H7 (cell line): ENCODE measurements at regions not wholly inside any gene's neighbourhood (a gene's known extent, or its start where the extent isn't known, plus 50 kb on each side); places are given as distances from the start of the nearest gene placed in this dataset.

Source experiments
- DNase-seq: peaks from one replicate; pipeline ENCODE4 v3.0.0; 2012
- H3K27me3 ChIP-seq: 2 replicates; pipeline ENCODE4 v1.6.0; 2011; ENCODE audit warnings: mild to moderate bottlenecking, low read length; ENCODE audit not compliant: control insufficient read depth, insufficient read depth
- H3K36me3 ChIP-seq: replicated peaks from 2 replicates; pipeline ENCODE4 v1.5.1; 2011; ENCODE audit warnings: low read length; ENCODE audit not compliant: control insufficient read depth, insufficient read depth
- H3K4me3 ChIP-seq: 2 replicates; pipeline ENCODE4 v1.5.1; 2011; ENCODE audit warnings: low read depth, mild to moderate bottlenecking, control low read depth, low read length, moderate library complexity; ENCODE audit not compliant: insufficient read depth

GRCh38 chr7:16137944-16138343 is 283.4 kb downstream of the CRPPA start:
- no peak for DNase-seq
- H3K27me3 ChIP-seq = no peaks in the 10 kb centered on the region
- no peak overlapping the region for H3K4me3 ChIP-seq
- H3K36me3 ChIP-seq = no peaks in the 10 kb centered on the region

DNA sequence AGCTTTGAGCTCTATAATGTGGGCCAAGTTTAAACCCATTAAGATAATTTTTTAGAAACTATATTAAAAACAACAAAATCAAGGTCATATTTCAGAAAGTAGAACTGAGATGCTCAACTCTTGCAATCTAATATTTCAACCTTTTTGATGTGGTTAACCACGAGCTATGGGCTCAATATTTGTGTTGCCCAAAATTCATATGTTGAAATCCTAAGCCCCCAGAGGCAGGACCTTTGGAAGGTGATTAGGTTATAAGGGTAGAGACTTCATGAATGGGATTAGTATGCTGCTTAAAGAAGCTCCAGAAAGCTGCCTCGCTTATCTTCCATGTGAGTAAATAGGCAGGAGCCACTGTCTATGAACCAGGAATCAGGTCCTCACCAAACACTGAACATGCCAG is 284.4 kb downstream of the CRPPA start:
- DNase-seq = no peak
- Histone ChIP-seq H3K27me3 (no peaks in the 10 kb centered on the region), H3K36me3 (no peaks in the 10 kb centered on the region), H3K4me3 (no peak overlapping the region)

GRCh38 chr7:16135658-16136057 is 285.7 kb downstream of the CRPPA start:
- Histone ChIP-seq H3K27me3 (no peaks in the 10 kb centered on the region), H3K36me3 (no peaks in the 10 kb centered on the region), H3K4me3 (no peak overlapping the region)
- no peak for DNase-seq

DNA sequence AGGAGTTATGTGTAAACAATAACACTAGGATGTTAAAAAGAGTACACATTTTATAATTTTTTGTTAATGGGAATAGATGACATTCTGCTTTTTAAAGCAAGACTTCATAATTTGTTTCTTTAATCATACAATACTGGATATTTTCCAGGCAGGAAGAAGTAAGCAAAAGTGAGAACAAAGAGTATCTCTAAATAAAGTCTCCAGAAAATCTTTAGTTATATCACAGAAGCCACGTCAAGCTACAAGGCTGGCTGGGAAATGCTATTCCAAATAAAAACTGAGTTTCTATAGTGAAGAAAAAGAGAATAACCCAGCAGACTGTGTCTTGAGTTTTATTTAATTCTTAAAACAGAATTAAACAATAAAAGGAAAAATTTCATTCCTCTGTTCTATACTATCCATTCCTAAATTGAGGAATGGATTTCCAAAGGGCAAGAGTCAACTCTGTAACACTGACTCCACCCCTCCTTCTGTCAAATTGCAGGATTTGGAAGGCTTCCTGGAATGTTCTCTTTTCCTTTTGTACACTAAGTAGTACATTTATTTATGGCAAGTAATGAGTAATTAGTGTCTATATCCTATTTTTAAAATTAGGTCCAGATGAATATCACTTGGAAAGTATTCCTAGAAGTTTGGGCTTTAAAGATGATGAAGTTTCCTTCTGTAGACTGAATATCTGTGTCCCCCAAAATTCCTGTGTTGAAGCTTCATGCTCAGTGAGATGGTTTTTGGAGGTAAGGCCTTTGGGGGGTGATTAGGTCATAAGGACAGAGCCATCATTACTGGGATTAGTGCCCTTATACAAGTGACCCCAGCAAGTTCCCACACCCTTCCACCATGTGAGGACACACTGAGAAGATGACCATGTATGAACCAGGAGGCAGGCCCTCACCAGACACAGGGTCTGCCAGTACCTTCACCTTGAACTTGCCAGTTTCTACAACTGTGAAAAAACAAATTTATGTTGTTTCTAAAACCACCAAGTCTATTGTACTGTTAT is 290.9 kb downstream of the CRPPA start:
- no peaks in the 10 kb centered on the region for H3K36me3 ChIP-seq
- H3K27me3 ChIP-seq = no peaks in the 10 kb centered on the region
- no peak for DNase-seq
- H3K4me3 ChIP-seq = no peak overlapping the region

DNA sequence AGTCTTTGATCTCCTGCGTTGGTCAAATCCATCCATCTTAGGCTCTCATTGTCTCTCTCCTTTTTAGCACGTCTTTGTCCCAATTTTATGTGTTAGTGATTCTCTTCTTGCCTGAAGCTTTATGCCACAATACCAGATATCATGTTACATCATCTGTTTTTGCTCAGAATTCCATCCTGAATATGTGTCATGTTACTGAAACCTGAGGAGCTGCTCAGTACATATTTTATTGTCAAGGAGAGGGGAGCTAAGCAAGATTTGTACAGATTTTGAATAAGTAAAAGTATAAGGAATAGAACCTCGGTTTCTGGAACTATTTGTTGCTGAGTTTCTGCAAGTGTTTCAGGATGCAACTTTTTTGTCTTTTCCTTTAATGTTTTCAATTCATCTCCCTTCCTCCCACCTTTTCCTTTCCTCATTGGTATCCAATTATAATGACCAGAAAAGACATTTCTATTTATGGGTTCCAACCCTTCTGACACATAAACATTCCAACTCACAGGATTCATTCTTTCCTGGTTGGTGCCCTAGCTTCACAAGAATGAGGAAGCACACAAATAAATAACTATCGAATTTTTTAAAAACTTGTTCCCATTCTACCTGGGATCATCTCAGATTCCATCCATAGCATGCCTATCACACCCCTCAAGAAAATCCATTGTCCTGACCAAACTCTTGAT is 291.8 kb downstream of the CRPPA start:
- no peaks in the 10 kb centered on the region for H3K36me3 ChIP-seq
- H3K27me3 ChIP-seq = no peaks in the 10 kb centered on the region
- H3K4me3 ChIP-seq = no peak overlapping the region
- no peak for DNase-seq

GRCh38 chr7:16123117-16123770 is 298.1 kb downstream of the CRPPA start:
- no peaks in the 10 kb centered on the region for H3K36me3 ChIP-seq
- no peaks in the 10 kb centered on the region for H3K27me3 ChIP-seq
- H3K4me3 ChIP-seq = no peak overlapping the region
- DNase-seq = no peak

- Histone ChIP-seq H3K4me3 (no peak overlapping the region), H3K36me3 (no peaks in the 10 kb centered on the region), H3K27me3 (no peaks in the 10 kb centered on the region)
- no peak for DNase-seq
These were observed 299.4 kb downstream of the CRPPA start for GRCh38 chr7:16121876-16122390.

DNA sequence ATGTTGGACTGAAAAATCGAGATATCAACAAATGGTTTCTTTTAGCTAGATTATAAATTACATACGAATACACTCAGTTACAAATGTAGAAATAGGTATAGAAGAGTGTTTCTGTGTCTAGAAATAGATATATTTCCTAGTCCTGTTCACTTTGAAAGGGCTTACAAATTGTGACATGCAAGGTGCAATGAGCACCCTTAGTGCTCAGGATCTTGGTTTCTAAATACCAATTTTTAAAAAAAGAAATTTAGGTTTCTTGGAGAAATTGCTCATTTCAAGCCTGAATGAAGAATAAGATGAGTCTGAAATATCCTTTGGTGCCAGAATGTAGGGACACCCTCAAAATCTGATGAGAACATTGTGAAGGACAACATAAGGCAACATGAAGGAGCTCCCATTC is 306.0 kb downstream of the CRPPA start:
- Histone ChIP-seq H3K4me3 (no peak overlapping the region), H3K27me3 (no peaks in the 10 kb centered on the region), H3K36me3 (no peaks in the 10 kb centered on the region)
- no peak for DNase-seq

- Histone ChIP-seq H3K27me3 (no peaks in the 10 kb centered on the region), H3K36me3 (no peaks in the 10 kb centered on the region), H3K4me3 (no peak overlapping the region)
- no peak for DNase-seq
These were observed 306.7 kb downstream of the CRPPA start for GRCh38 chr7:16114633-16115032.

- no peak for DNase-seq
- Histone ChIP-seq H3K27me3 (no peaks in the 10 kb centered on the region), H3K36me3 (no peaks in the 10 kb centered on the region), H3K4me3 (no peak overlapping the region)
These were observed 307.3 kb downstream of the CRPPA start for GRCh38 chr7:16114071-16114470.

DNA sequence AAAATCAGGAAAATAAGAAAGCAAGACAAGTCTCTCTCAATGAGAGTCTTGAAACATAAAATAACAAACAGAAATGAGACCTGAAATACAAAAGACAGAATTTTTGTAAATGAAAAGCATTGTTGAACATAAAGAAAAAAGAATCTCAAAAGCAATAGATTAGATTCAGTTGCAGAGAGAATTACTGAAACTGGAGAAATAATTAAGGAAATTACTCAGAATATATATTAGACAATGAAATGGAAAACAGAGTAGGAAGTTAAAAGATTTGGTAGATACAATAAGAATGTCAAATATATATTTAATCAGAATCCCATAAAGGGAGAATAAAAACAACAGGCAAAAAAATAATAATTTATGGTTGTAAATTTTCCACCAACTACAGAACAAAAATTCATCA is 308.3 kb downstream of the CRPPA start:
- Histone ChIP-seq H3K4me3 (no peak overlapping the region), H3K36me3 (no peaks in the 10 kb centered on the region), H3K27me3 (no peaks in the 10 kb centered on the region)
- DNase-seq = no peak

GRCh38 chr7:16106869-16107268 is 314.5 kb downstream of the CRPPA start:
- H3K27me3 ChIP-seq = no peaks in the 10 kb centered on the region
- H3K4me3 ChIP-seq = no peak overlapping the region
- H3K36me3 ChIP-seq = no peaks in the 10 kb centered on the region
- DNase-seq = no peak

GRCh38 chr7:16106300-16106699 is 315.0 kb downstream of the CRPPA start:
- DNase-seq = no peak
- H3K4me3 ChIP-seq = no peak overlapping the region
- H3K27me3 ChIP-seq = no peaks in the 10 kb centered on the region
- H3K36me3 ChIP-seq = no peaks in the 10 kb centered on the region

DNA sequence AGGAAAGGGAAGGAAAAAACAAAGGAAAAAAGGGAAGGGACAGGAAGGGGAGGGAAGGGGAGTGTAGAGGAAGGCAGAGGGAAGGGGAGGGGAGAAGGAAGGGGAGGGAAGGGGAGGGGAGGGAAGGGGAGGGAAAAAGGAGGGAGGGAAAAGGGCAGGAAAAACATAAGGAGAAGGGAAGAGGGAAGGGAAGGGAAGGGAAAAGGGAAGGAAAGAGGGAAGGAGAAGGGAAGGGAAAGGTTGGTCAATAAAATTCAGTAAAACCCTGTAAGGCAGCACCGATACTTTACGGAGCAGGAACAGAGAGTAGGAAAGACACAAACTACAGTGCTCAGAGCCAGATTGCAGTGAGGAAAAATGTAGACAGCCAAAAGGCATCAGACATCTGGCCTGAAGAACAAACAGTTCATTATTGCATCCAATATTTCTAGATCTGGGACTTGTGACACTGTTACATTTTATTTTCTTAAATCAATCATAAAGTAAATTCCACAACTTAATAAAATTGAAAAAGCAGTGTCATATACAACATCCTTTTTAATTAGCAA is 322.0 kb downstream of the CRPPA start:
- Histone ChIP-seq H3K36me3 (no peaks in the 10 kb centered on the region), H3K4me3 (no peak overlapping the region), H3K27me3 (no peaks in the 10 kb centered on the region)
- DNase-seq = no peak
